ENCODE measurements at regions not wholly inside any gene's neighbourhood (a gene's known extent, or its start where the extent isn't known, plus 50 kb on each side); places are given as distances from the start of the nearest gene placed in this dataset.
"Not testable (repeated sequence)": the region's sequence is repeated elsewhere in the genome, so short reads cannot be mapped to it uniquely, and the experiment has no call there.

- no peak for DNase-seq (ENCODE audit: low read depth)
- no peak for TF ChIP-seq CTCF (IDR thresholded peaks at IDR 0.05; ENCODE audit: low read depth, low read length, missing control alignments)
Measured at GRCh38 chr4:26051240-26051639, 137.2 kb downstream of the SMIM20 start.

GRCh38 chr4:26052663-26053541 lies 138.9 kb downstream of the SMIM20 start:
- no peak for TF ChIP-seq CTCF (IDR thresholded peaks at IDR 0.05; ENCODE audit: low read depth, low read length, missing control alignments)
- no peak for DNase-seq (ENCODE audit: low read depth)
- in situ Hi-C loops (cut with HindIII; ENCODE audit: low sequenced_read_pairs): no loop called here
- no peak overlapping the region for H3K4me3 ChIP-seq (ENCODE audit: low read depth, low read length)

More at GRCh38 chr4:26051240-26051639, 137.2 kb downstream of the SMIM20 start:
- H3K4me3 ChIP-seq (ENCODE audit: low read depth, low read length): no peak overlapping the region
- in situ Hi-C loops (cut with HindIII; ENCODE audit: low sequenced_read_pairs): no loop called here

- no peak for DNase-seq (ENCODE audit: low read depth)
- no peak for TF ChIP-seq CTCF (IDR thresholded peaks at IDR 0.05; ENCODE audit: low read depth, low read length, missing control alignments)
- no peak overlapping the region for H3K4me3 ChIP-seq (ENCODE audit: low read depth, low read length)
- in situ Hi-C loops (cut with HindIII; ENCODE audit: low sequenced_read_pairs): no loop called here
Measured at GRCh38 chr4:26053761-26054160, 139.7 kb downstream of the SMIM20 start.

- TF ChIP-seq CTCF (IDR thresholded peaks at IDR 0.05; ENCODE audit: low read depth, low read length, missing control alignments): no peak
Measured at GRCh38 chr4:26055855-26056254, 141.8 kb downstream of the SMIM20 start.

GRCh38 chr4:26056406-26056805 lies 142.4 kb downstream of the SMIM20 start:
- in situ Hi-C loops (cut with HindIII; ENCODE audit: low sequenced_read_pairs): no loop called here
- H3K4me3 ChIP-seq (ENCODE audit: low read depth, low read length): no peak overlapping the region
- DNase-seq (ENCODE audit: low read depth): no peak
- no peak for TF ChIP-seq CTCF (IDR thresholded peaks at IDR 0.05; ENCODE audit: low read depth, low read length, missing control alignments)

More at GRCh38 chr4:26055855-26056254, 141.8 kb downstream of the SMIM20 start:
- no peak for DNase-seq (ENCODE audit: low read depth)
- in situ Hi-C loops (cut with HindIII; ENCODE audit: low sequenced_read_pairs): no loop called here
- H3K4me3 ChIP-seq (ENCODE audit: low read depth, low read length): no peak overlapping the region

GRCh38 chr4:26057839-26058238 lies 143.8 kb downstream of the SMIM20 start:
- H3K4me3 ChIP-seq (ENCODE audit: low read depth, low read length); DNase-seq (ENCODE audit: low read depth); in situ Hi-C loops (cut with HindIII; ENCODE audit: low sequenced_read_pairs): not testable (repeated sequence)

GRCh38 chr4:26058537-26058936 lies 144.5 kb downstream of the SMIM20 start:
- no peak for DNase-seq (ENCODE audit: low read depth)
- no peak for TF ChIP-seq CTCF (IDR thresholded peaks at IDR 0.05; ENCODE audit: low read depth, low read length, missing control alignments)
- in situ Hi-C loops (cut with HindIII; ENCODE audit: low sequenced_read_pairs): no loop called here
- no peak overlapping the region for H3K4me3 ChIP-seq (ENCODE audit: low read depth, low read length)
